ENCODE measurements at regions not wholly inside any gene's neighbourhood (a gene's known extent, or its start where the extent isn't known, plus 50 kb on each side); places are given as distances from the start of the nearest gene placed in this dataset.

GRCh38 chr2:15814946-15815345, 125.4 kb upstream of the MYCN start:
- no peak for ATAC-seq
- no peak for TF ChIP-seq CSDC2 (CRISPR knock-in tag; IDR thresholded peaks at IDR 0.05)
- no peak for TF ChIP-seq BACH2 (CRISPR knock-in tag; IDR thresholded peaks at IDR 0.05; ENCODE audit: borderline replicate concordance)
- no peak for TF ChIP-seq ISL1 (CRISPR knock-in tag; IDR thresholded peaks at IDR 0.05)
- TF ChIP-seq SNAI2 (CRISPR knock-in tag; IDR thresholded peaks at IDR 0.05): no peak
- no peak for TF ChIP-seq PATZ1 (CRISPR knock-in tag; IDR thresholded peaks at IDR 0.05; ENCODE audit: borderline replicate concordance)
- no peak for TF ChIP-seq ZNF565 (CRISPR knock-in tag; conservative IDR thresholded peaks at IDR 0.05; ENCODE audit: low read depth)
- TF ChIP-seq TSHZ2 (CRISPR knock-in tag; IDR thresholded peaks at IDR 0.05): no peak
- TF ChIP-seq ARNTL (CRISPR knock-in tag; IDR thresholded peaks at IDR 0.05; ENCODE audit: borderline replicate concordance, low read depth): no peak
- TF ChIP-seq ZNF70 (CRISPR knock-in tag; IDR thresholded peaks at IDR 0.05): no peak
- no peak for TF ChIP-seq POU6F1 (CRISPR knock-in tag; IDR thresholded peaks at IDR 0.05; ENCODE audit: borderline replicate concordance, low read depth)
- TF ChIP-seq ZC3H10 (CRISPR knock-in tag; IDR thresholded peaks at IDR 0.05): no peak
- no peak for TF ChIP-seq ZNF8 (CRISPR knock-in tag; IDR thresholded peaks at IDR 0.05)
- no peak for TF ChIP-seq GLIS3 (CRISPR knock-in tag; IDR thresholded peaks at IDR 0.05)
- TF ChIP-seq ZFP30 (CRISPR knock-in tag; IDR thresholded peaks at IDR 0.05): no peak
- TF ChIP-seq CREB5 (CRISPR knock-in tag; IDR thresholded peaks at IDR 0.05; ENCODE audit: low read depth): no peak
- no peak for TF ChIP-seq ZFP3 (CRISPR knock-in tag; IDR thresholded peaks at IDR 0.05)

GRCh38 chr2:15816226-15816625, 124.1 kb upstream of the MYCN start:
- ATAC-seq: no peak
- TF ChIP-seq CREB5 (CRISPR knock-in tag; IDR thresholded peaks at IDR 0.05; ENCODE audit: low read depth): no peak
- TF ChIP-seq ZNF565 (CRISPR knock-in tag; conservative IDR thresholded peaks at IDR 0.05; ENCODE audit: low read depth): no peak
- TF ChIP-seq TOX (CRISPR knock-in tag; IDR thresholded peaks at IDR 0.05; ENCODE audit: borderline replicate concordance): no peak
- no peak for TF ChIP-seq ISL1 (CRISPR knock-in tag; IDR thresholded peaks at IDR 0.05)
- no peak for TF ChIP-seq ESRRG (CRISPR knock-in tag; IDR thresholded peaks at IDR 0.05)

GRCh38 chr2:15816674-15817406, 123.5 kb upstream of the MYCN start:
- no peak for TF ChIP-seq PPARA (CRISPR knock-in tag; IDR thresholded peaks at IDR 0.05; ENCODE audit: borderline replicate concordance)
- no peak for TF ChIP-seq RARB (CRISPR knock-in tag; IDR thresholded peaks at IDR 0.05)
- TF ChIP-seq GLIS3 (CRISPR knock-in tag; IDR thresholded peaks at IDR 0.05): no peak
- TF ChIP-seq OSR1 (CRISPR knock-in tag; IDR thresholded peaks at IDR 0.05): no peak
- TF ChIP-seq ZNF70 (CRISPR knock-in tag; IDR thresholded peaks at IDR 0.05): no peak
- TF ChIP-seq ZFP3 (CRISPR knock-in tag; IDR thresholded peaks at IDR 0.05): no peak
- no peak for TF ChIP-seq ISL1 (CRISPR knock-in tag; IDR thresholded peaks at IDR 0.05)
- TF ChIP-seq PATZ1 (CRISPR knock-in tag; IDR thresholded peaks at IDR 0.05; ENCODE audit: borderline replicate concordance): no peak
- ATAC-seq: no peak
